ENCODE measurements at regions not wholly inside any gene's neighbourhood (a gene's known extent, or its start where the extent isn't known, plus 50 kb on each side); places are given as distances from the start of the nearest gene placed in this dataset.
"Not testable (repeated sequence)": the region's sequence is repeated elsewhere in the genome, so short reads cannot be mapped to it uniquely, and the experiment has no call there.

DNA sequence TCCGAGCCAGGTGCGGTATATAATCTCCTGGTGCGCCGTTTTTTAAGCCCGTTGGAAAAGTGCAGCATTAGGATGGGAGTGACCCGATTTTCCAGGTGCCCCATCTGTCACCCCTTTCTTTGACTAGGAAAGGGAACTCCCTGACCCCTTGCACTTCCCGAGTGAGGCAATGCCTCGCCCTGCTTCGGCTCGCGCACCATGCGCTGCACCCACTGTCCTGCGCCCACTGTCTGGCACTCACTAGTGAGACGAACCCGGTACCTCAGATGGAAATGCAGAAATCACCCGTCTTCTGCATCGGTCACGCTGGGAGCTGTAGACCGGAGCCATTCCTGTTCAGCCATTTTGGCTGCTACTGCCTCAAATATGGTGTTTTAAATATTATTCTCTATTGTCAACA, 198.0 kb downstream of the MEIS1 start:
- DNase-seq, result not testable (repeated sequence)

DNA sequence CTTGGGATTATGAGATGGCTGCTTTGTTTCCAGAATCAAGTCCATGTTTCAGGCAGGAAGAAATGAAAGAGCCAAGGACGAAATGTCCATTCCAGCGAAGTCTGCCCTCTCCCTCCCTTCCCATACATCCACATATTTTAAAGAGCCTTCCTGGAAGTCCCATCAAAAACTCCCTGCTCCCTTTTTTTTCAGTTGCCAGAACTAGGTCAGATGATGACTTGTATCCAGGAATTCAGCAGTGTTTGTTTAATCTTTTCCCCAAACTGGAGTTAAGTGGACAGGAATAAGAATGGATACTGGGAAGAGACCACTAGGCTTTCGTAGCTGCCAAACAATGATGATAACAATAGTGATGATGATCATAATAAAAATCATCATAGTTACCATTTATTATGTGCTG, 198.7 kb downstream of the MEIS1 start:
- DNase-seq, result no peak

GRCh38 chr2:66634784-66635183, 199.9 kb downstream of the MEIS1 start:
- no peak for DNase-seq

DNA sequence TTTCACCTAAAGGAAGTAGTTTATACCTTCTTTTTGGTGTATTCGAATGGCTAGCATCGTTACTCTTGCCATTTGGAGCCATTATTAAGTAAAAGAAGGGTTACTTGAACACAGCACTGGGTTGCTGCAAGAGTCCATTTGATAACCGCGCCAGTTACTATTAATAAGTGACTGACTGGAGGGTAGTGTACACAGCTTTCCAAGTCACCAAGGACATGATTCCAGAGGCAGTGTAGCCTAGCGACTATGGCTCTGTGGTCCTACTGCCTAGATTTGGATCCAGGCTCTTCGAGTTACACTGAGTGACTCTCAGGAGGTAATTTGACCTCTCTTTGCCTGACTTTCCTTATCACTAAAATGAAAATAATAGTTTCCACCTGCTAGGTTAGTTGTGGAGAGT, 206.8 kb downstream of the MEIS1 start:
- no peak for DNase-seq

DNA sequence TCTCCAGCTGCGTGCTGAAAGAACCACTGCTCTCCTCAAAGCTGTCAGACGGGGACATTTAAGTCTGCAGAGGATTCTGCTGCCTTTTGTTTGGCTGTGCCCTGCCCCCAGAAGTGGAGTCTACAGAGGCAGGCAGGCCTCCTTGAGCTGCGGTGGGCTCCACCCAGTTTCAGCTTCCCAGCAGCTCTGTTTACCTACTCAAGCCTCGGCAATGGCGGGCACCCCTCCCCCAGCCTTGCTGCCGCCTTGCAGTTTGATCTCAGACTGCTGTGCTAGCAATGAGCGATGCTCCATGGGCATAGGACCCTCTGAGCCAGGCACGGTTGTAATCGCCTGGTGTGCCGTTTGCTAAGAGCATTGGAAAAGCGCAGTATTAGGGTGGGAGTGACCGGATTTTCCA, 213.2 kb downstream of the MEIS1 start:
- not testable (repeated sequence) for DNase-seq

DNA sequence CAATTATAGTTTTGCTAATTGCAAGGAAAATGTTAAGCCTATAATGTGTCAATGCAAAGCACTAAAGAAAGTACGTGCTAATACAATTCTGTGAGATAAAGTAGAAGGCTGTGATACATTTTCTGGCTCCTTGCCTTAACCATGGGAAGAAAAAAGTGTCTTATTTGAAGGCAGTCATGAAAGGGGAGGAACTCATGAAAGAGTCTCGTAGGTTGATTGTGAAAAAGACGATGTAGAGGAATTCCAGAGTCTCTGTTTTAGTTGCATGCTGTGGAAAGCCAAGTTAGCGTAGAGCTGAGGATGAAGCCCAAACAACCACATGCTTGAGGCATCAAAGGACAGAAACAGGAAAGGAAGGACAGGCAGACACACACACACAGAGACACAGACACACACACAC, 214.1 kb downstream of the MEIS1 start:
- no peak for DNase-seq

DNA sequence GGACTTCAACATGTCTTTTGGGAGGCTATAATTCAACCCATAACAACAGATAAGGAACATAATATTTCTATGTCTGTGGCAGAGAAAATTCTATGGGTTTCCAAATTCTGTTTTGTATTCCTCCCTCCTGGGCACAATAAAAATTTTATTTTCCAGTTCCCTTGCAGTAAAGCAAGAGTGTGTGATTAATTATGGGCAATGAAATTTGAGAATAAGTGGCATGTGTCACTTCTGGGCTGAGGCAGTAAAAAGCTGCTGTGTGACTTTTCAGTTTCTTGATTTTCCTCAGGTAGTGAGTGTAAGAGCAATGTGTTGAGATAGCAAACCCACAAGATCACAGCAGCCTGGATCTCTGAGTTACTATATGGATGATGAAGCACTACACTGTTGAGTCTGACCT, 216.4 kb downstream of the MEIS1 start:
- DNase-seq, result no peak

GRCh38 chr2:66660804-66661203, 225.9 kb downstream of the MEIS1 start:
- no peak for DNase-seq

- no peak for DNase-seq
These were observed 226.6 kb downstream of the MEIS1 start for GRCh38 chr2:66661253-66662173.

DNA sequence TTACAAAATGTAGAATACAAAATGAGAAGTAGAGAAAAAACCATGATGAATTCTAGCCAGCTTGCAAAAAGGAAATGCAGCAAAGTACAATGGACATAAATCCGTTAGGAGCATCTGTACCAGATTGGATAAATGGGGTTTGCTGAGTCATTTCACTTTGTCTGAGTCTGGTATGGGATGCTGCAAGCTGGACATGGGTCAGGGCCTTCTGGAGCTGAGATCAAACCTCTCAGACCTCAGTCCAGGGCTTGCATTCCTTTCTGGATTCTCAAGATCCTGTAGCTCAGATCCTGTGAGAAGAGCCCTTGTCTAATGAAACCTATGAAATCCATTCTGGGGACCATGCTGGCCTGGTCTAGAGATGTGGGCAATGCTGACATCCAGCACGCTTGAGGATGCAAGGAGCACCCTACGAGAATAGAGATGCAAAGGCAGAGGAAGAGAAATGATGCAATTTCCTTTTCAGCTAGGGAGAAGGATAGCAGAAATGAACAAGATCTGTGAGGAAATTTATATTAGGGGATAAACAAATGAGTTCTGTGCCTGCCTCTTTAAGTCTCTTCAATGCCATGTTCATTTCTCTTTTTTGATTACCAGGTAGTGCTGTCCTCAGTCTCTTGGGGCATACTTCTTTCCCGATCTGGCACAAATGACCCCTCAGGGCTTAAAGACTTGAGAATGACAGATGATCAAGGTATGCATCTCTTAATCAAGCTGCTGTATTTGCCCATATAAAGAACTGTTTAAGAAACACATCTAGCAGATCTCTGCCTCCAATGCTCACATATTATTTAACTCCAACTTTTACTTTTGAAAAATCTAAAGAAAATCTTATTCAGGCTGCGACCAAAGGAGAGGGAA, 230.4 kb downstream of the MEIS1 start:
- DNase-seq, result no peak

DNA sequence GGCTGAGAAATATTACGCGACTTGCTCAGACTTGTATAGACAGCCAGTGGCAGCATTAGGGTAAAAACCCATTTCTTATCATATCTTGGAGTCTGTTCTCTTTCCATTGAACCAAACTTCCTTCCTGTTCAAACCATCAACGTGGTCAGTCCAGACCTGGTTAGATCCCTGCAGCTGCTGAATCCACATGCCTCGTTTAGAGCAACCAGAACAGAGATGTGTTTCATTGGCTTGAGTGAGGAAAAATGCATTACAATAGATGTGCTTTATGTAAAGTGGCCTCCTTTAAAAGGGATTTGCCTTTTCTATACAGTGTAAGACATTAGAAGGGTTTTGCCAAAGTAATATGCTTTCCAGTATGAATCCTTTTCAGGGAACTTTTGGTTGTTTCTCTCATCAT, 232.4 kb downstream of the MEIS1 start:
- DNase-seq, result no peak

GRCh38 chr2:66673286-66673685, 238.4 kb downstream of the MEIS1 start:
- DNase-seq, result no peak

DNA sequence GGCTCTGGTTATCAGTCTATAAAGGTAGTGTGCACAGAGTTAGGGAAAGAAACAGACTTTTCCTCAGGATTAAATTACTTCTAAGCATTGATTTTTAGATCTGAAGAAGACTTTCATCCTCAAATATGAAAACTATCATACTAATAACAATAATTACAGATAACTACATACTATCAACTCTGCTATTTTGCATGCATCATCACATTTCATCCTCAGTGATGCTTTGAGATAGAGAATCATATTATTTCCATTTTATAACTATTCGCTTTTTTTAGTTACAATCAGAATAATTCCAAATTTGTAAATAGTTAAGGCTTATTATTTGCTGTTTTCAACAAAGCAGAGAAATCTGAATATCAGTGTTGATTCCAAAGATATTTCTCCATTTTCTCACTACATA, 239.2 kb downstream of the MEIS1 start:
- DNase-seq, result no peak

DNA sequence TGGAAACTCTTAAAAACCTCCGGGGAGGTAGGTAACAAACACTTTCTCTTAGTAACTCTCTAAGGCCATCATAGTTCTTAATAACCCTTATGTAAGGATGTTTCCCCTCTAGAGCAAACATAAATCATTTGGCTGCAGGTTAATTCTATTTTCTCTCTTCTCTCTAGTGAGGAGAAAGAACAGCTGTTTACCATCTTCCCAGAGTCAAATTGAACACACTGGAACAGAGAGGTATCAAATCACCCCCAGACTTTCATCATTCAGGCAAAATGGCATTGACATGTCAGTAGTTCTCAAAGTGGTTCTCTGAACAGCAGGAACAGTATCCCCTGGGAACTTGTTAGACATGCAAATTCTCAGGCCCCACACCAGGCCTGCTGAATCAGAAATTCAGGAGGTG, 240.7 kb downstream of the MEIS1 start:
- no peak for DNase-seq

DNA sequence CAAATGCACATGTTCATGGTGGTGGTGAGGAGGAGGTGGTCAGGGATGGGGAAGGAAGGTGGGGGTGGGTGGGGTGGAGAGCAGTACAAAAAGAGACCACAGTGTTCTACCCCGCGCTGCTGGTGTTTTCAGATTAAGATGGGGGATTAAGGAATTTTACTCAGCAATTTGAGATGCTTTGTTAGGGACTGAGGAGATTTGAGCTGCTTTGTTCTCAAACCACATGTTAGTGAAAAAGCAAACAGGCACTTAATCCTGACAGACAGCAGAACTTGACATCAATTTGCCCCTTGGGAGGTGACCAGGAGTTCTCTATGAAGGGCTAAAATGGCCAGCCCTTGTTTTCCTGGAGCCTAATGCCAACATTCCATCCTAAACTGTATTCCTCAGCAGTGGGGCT, 244.5 kb downstream of the MEIS1 start:
- DNase-seq, result no peak

DNA sequence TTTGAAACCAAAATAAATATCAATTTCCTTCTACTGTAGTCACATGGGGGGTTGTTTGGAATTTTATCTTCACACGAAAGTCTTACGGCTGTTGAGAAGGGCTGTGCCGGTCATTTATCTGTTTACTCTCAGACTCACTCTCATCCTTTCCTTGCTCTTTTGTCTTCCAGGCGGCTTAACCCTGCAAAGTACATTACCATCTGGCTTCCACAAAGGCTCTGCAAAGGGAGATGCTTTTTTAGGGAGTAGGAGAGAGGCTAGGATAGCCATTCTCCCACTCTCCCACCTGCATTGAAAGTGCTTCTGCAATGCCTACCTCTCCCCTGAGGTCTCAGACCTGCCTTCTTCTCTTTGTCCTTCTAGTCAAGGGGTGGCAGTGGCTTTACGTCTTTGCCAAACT, 247.6 kb downstream of the MEIS1 start:
- no peak for DNase-seq

DNA sequence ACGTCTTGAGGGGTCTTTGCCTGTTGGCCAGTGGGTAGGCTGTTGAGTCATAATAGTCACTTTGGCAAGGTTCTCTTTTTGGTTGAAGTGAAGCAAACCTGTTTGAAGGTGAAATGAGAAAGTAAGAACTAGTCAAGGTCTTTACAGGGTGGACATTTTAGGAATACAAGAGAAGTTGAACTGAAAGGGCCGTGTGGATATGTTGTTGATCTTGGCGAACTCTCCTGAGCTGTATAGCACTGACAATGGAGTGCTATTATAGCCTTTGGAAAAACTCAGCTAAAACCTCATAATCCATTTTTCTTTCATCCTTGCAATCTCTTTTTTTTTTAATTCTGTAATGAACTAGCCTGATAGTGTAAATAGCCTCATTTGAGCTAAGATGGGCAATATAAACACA, 248.1 kb downstream of the MEIS1 start:
- no peak for DNase-seq

DNA sequence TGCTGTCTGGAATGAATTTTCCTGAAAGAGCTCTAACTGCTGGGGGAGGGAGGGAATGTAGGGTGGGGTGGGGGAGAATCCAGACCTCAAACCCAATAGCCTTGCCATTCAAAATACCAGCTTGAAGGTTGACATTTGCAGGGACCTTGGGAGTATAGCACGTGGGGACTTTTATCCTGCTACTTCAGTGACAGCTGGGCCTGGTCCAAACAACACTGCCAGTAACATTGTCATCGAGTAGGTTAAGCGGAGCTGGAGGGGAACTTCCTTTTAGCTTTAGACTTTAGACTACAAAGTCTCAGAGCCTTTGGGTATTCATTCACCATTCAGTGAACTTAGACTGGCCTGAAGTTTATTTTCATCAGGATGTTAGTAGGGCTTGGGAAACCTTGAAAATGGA, 248.7 kb downstream of the MEIS1 start:
- no peak for DNase-seq

DNA sequence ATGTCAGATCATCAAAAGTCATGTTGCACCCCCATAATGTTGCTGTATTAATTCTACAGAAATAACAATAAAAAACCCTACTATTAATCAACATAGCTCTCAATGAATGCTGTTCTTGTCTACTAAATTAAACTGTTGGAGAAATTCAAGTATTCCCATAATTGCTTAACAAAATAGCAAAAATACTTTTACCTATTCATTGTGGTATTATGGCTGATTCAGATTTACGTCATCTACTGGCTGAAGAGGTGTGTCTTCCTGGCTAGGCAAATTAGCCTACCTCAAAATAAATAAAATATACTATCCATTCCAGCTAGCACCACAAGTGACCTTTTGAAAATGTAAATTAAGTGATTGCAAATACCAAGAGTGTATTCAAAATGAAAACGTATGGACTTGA, 249.4 kb downstream of the MEIS1 start:
- no peak for DNase-seq

GRCh38 chr2:66686755-66687154, 251.8 kb downstream of the MEIS1 start:
- no peak for DNase-seq

GRCh38 chr2:66688951-66689350, 254.0 kb downstream of the MEIS1 start:
- no peak for DNase-seq

DNA sequence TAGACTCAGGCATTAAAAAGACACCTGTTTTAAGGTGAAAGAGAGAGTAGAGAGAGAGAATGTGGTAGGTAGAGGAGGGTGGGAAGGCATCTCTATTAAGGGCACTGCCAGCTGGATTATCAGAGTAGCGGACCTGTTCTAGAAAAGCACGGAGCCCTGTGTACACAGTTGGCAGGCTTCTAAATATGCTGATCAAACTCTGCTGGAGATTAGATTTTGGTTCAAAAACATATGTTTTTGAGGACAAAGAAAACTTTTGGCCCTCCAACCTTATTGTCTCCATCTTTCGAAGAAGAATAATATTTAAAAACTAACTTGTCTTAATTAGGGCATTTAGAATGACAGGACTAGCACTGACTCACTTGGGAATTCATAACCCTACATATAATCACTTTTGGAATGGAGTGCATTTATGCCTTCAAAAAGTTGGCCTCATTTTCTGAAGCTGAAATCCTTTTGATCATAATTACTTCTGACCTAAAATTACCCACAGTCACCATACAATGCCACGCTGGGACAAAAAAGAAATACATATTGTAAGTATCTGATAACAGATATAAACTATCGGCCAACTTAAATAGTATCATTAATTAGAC, 254.6 kb downstream of the MEIS1 start:
- no peak for DNase-seq

Data from midbrain (tissue), 1 donor.